DOHH2 (cell line): ENCODE measurements at regions not wholly inside any gene's neighbourhood (a gene's known extent, or its start where the extent isn't known, plus 50 kb on each side); places are given as distances from the start of the nearest gene placed in this dataset.
A peak's percentile ranks its signal among the peaks of the same experiment; 100 is the strongest.
"Not testable (repeated sequence)": the region's sequence is repeated elsewhere in the genome, so short reads cannot be mapped to it uniquely, and the experiment has no call there.

Experiments
- H3F3A ChIP-seq: fragments of 200-600 bp; sonication (generic), shearing (Covaris generic); 2 replicates; pipeline ENCODE4 v1.6.0; 2016; ENCODE audit warnings: antibody characterized with exemption, mild to moderate bottlenecking; ENCODE audit not compliant: control insufficient read depth, insufficient read depth
- H3K27ac ChIP-seq: fragments of 200-600 bp; sonication (generic); 2 replicates; pipeline ENCODE4 v1.5.1; 2014; ENCODE audit warnings: low read depth, mild to moderate bottlenecking, low read length, moderate library complexity
- H3K27me3 ChIP-seq: fragments of 200-600 bp; sonication (generic); 2 replicates; pipeline ENCODE4 v1.6.1; 2014; ENCODE audit warnings: mild to moderate bottlenecking, low read length, mixed read lengths; ENCODE audit not compliant: control insufficient read depth
- H3K36me3 ChIP-seq: fragments of 200-600 bp; sonication (generic); 2 replicates; pipeline ENCODE4 v1.6.1; 2014; ENCODE audit warnings: mild to moderate bottlenecking, low read length, moderate library complexity, mixed read lengths; ENCODE audit not compliant: control insufficient read depth
- H3K4me1 ChIP-seq: fragments of 200-600 bp; sonication (generic); 2 replicates; pipeline ENCODE4 v1.6.1; 2014; ENCODE audit warnings: mild to moderate bottlenecking, low read length, mixed read lengths; ENCODE audit not compliant: control insufficient read depth
- H3K4me2 ChIP-seq: fragments of 200-600 bp; sonication (generic); 2 replicates; pipeline ENCODE4 v1.6.0; 2014; ENCODE audit warnings: mild to moderate bottlenecking, low read length, moderate library complexity
- H3K4me3 ChIP-seq: fragments of 200-600 bp; sonication (generic); 2 replicates; pipeline ENCODE4 v1.5.1; 2014; ENCODE audit warnings: mild to moderate bottlenecking, low read length, mixed read lengths
- H3K79me2 ChIP-seq: fragments of 200-600 bp; sonication (generic); 2 replicates; pipeline ENCODE4 v1.6.1; 2014; ENCODE audit warnings: mild to moderate bottlenecking, low read length, mixed read lengths; ENCODE audit not compliant: control insufficient read depth
- H3K9me2 ChIP-seq: fragments of 200-600 bp; sonication (generic); replicated peaks from 2 replicates; pipeline ENCODE4 v1.6.1; 2014; ENCODE audit warnings: mild to moderate bottlenecking, low read length, mixed read lengths; ENCODE audit not compliant: control insufficient read depth
- H3K9me3 ChIP-seq: fragments of 200-600 bp; sonication (generic); 2 replicates; pipeline ENCODE4 v1.6.1; 2014; ENCODE audit warnings: antibody characterized with exemption, low read length, mixed read lengths; ENCODE audit not compliant: control insufficient read depth, insufficient read depth
- H4K20me1 ChIP-seq: fragments of 200-600 bp; sonication (generic); 2 replicates; pipeline ENCODE4 v1.6.0; 2014; ENCODE audit warnings: low read depth, mild to moderate bottlenecking, antibody characterized with exemption, low read length, moderate library complexity; ENCODE audit not compliant: control insufficient read depth, insufficient read depth
- EZH2phosphoT487 ChIP-seq: fragments of 200-600 bp; sonication (generic); IDR thresholded peaks from 2 replicates; pipeline ENCODE4 v1.6.1; 2017; ENCODE audit warnings: borderline replicate concordance, mild to moderate bottlenecking, antibody characterized with exemption, low read length, moderate library complexity, mixed read lengths
- TF ChIP-seq, protein P1 (sequence below): fragments of 200-600 bp; sonication (generic); IDR thresholded peaks from one replicate; pipeline ENCODE4 v1.5.1; 2014; ENCODE audit warnings: antibody characterized with exemption, mild to moderate bottlenecking, low read depth, low read length; ENCODE audit not compliant: poor library complexity, severe bottlenecking

DNA sequence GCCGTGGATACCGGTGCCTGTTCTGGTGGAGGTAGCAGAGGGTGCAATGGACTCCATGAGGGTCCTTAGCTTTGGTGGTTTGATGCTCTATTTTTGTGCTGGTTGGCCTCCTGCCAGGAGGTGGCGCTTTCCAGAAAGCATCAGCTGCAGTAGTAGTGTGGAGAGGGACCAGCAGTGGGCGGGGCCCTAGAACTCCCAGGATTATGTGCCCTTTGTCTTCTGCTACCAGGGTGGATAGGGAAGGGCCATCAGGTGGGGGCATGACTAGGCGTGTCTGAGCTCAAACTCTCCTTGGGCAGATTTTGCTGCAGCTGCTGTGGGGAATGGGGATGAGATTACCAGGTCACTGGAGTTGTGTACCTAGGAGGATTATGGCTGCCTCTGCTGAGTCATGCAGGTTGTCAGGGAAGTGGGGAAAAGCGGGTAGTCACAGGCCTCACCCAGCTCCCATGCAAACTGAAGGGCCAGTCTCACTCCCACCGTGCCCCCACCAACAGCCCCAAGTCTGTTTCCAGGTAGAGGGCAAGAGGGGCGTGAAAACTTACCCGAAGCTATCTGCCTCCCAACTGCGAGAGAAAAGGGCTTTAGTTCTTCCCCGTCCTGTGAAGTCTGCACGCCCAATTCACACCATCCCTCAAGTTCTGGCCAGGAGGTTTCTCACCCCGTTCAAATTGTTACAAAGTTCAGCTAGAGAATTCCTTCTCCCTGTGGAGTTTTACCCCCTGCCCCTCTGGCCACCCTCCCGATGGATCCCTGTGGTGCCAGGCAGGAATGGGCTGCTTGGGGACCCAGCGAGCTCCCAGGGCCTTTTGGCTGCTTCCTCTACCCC is 235.0 kb downstream of the DHX15 start:
- H3K4me1 ChIP-seq, H3K27ac ChIP-seq, H3K27me3 ChIP-seq, H3K9me3 ChIP-seq, H3F3A ChIP-seq, H3K36me3 ChIP-seq, H3K4me3 ChIP-seq, H3K9me2 ChIP-seq, H3K4me2 ChIP-seq, H4K20me1 ChIP-seq, H3K79me2 ChIP-seq: not testable (repeated sequence)
- TF ChIP-seq, protein P1, sequence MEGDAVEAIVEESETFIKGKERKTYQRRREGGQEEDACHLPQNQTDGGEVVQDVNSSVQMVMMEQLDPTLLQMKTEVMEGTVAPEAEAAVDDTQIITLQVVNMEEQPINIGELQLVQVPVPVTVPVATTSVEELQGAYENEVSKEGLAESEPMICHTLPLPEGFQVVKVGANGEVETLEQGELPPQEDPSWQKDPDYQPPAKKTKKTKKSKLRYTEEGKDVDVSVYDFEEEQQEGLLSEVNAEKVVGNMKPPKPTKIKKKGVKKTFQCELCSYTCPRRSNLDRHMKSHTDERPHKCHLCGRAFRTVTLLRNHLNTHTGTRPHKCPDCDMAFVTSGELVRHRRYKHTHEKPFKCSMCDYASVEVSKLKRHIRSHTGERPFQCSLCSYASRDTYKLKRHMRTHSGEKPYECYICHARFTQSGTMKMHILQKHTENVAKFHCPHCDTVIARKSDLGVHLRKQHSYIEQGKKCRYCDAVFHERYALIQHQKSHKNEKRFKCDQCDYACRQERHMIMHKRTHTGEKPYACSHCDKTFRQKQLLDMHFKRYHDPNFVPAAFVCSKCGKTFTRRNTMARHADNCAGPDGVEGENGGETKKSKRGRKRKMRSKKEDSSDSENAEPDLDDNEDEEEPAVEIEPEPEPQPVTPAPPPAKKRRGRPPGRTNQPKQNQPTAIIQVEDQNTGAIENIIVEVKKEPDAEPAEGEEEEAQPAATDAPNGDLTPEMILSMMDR: peak; percentile 35

DNA sequence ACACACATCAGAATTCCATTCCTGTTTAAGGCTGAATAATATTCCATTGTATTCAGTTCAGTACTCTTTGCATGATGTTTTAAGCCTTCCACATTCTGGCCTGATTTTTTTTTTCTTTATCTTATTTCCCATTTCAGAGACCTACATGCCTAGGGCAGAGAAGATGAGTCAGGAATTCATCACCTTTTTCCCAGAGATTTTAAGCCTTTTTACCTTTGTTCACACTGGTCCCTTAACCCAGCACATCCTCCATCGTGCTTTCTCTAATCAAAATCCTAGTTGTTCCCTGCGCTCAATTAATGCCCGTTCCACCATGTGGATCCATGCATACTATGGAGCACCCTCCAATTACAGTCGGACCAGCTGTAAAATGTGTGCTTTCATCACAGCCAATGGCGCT is 245.1 kb downstream of the DHX15 start:
- no peaks in the 10 kb centered on the region for H3K9me3 ChIP-seq
- H3K27ac ChIP-seq: no peak overlapping the region
- H3K4me3 ChIP-seq: no peak overlapping the region
- no peaks in the 10 kb centered on the region for H3K27me3 ChIP-seq
- H3K4me1 ChIP-seq: no peaks in the 10 kb centered on the region
- no peaks in the 10 kb centered on the region for H3K79me2 ChIP-seq
- H3K4me2 ChIP-seq: no peak overlapping the region
- no peak for TF ChIP-seq EZH2phosphoT487
- TF ChIP-seq, protein P1: no peak
- no peaks in the 10 kb centered on the region for H4K20me1 ChIP-seq
- no peaks in the 10 kb centered on the region for H3F3A ChIP-seq
- H3K36me3 ChIP-seq: no peaks in the 10 kb centered on the region
- no peaks in the 10 kb centered on the region for H3K9me2 ChIP-seq

DNA sequence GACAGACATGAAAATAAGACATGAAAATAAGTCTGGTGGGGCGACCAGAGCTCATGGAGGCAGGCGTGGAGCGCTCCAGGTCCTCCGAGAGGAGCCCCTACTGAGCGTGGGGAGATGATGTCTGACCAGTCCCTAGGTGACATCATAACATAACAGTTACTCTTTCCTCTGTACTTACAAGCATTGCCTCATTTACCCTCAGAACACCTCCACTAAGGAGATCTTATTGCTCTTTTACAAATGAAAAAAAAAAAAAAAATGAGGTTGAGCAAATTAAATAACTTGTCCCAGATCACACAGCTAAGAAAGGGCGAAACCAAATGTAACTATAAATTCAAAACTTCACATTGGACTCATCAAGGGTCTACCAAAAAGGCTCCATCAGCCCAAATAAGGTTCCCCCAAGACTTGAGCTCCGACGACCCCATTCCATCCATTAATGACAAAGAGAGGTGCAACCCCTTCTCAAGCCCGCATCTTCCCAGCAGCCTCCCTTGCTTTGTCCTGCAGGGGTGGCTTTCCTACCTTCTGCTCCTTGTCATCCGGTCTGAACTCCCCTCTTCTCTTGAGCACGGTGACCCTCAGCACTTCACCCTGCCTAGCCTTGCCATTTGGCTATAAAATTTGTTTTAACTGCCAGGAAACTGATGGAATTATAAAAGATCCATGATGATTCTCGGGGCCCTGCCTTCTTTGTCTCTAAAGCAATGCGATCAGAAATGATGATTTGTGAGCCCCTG is 246.7 kb downstream of the DHX15 start:
- Histone ChIP-seq H3K4me1 (no peaks in the 10 kb centered on the region), H3K9me3 (no peaks in the 10 kb centered on the region), H3K9me2 (no peaks in the 10 kb centered on the region), H3K36me3 (no peaks in the 10 kb centered on the region), H3K27ac (no peak overlapping the region), H4K20me1 (no peaks in the 10 kb centered on the region), H3K4me2 (no peak overlapping the region), H3F3A (no peaks in the 10 kb centered on the region), H3K4me3 (no peak overlapping the region), H3K27me3 (no peaks in the 10 kb centered on the region), H3K79me2 (no peaks in the 10 kb centered on the region)
- TF ChIP-seq EZH2phosphoT487: no peak
- TF ChIP-seq, protein P1: no peak
